ENCODE measurements at regions not wholly inside any gene's neighbourhood (a gene's known extent, or its start where the extent isn't known, plus 50 kb on each side); places are given as distances from the start of the nearest gene placed in this dataset.

DNA sequence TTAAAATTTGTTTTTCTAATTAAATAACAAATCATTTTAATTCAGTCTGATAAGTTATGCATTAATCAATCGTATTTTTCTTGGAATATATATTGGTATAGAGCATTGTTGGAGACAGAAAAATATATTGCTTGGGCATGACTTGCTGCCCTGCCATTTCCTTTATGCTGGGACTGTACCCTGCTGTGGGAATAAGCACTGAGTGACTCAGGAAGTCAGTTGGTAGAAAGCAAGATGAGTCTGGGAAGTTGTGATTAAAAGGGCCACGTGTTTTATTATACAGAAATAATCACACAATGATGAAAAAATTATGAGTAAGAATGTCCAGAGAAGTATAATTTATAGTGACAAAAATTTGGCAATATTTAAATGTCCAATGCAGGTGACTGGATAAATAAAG is 139.5 kb downstream of the KIF18A start:
- peaks cover 2% of the 10 kb centered on the region for H3K27me3 Mint-ChIP-seq (ENCODE audit: low read depth)
- H3K9me3 Mint-ChIP-seq (ENCODE audit: insufficient read depth) = no peaks in the 10 kb centered on the region
- DNase-seq (no peak), ATAC-seq (no peak)
- ChIA-PET CTCF (no interaction called here), POLR2A (no interaction called here)
- H3K4me1 Mint-ChIP-seq (ENCODE audit: low read depth) = no peaks in the 10 kb centered on the region
- no peak overlapping the region for H3K4me3 Mint-ChIP-seq
- H3K27ac Mint-ChIP-seq = no peak overlapping the region
- H3K36me3 Mint-ChIP-seq (ENCODE audit: low read depth) = no peaks in the 10 kb centered on the region

- Mint-ChIP-seq H3K27ac (no peak overlapping the region), H3K4me3 (no peak overlapping the region), H3K4me1 (ENCODE audit: low read depth) (no peaks in the 10 kb centered on the region), H3K36me3 (ENCODE audit: low read depth) (no peaks in the 10 kb centered on the region), H3K27me3 (ENCODE audit: low read depth) (peaks cover 2% of the 10 kb centered on the region), H3K9me3 (ENCODE audit: insufficient read depth) (no peaks in the 10 kb centered on the region)
- ATAC-seq (no peak), DNase-seq (no peak)
- ChIA-PET CTCF (no interaction called here), POLR2A (no interaction called here)
These were observed 142.4 kb downstream of the KIF18A start for GRCh38 chr11:27965559-27965958.

GRCh38 chr11:27963370-27963769 is 144.6 kb downstream of the KIF18A start:
- no peak for ATAC-seq
- no peak overlapping the region for H3K27ac Mint-ChIP-seq
- no peaks in the 10 kb centered on the region for H3K4me1 Mint-ChIP-seq (ENCODE audit: low read depth)
- ChIA-PET POLR2A (no interaction called here), CTCF (no interaction called here)
- H3K36me3 Mint-ChIP-seq (ENCODE audit: low read depth) = no peaks in the 10 kb centered on the region
- no peaks in the 10 kb centered on the region for H3K27me3 Mint-ChIP-seq (ENCODE audit: low read depth)
- no peak overlapping the region for H3K4me3 Mint-ChIP-seq
- H3K9me3 Mint-ChIP-seq (ENCODE audit: insufficient read depth) = no peaks in the 10 kb centered on the region
- DNase-seq = no peak

GRCh38 chr11:27949951-27950738 is 157.8 kb downstream of the KIF18A start:
- H3K4me3 Mint-ChIP-seq = no peak overlapping the region
- no peaks in the 10 kb centered on the region for H3K36me3 Mint-ChIP-seq (ENCODE audit: low read depth)
- CTCF ChIA-PET = no interaction called here
- POLR2A ChIA-PET = no interaction called here
- no peak for ATAC-seq
- H3K27me3 Mint-ChIP-seq (ENCODE audit: low read depth) = peaks cover 2% of the 10 kb centered on the region
- no peak overlapping the region for H3K27ac Mint-ChIP-seq
- no peaks in the 10 kb centered on the region for H3K9me3 Mint-ChIP-seq (ENCODE audit: insufficient read depth)
- no peaks in the 10 kb centered on the region for H3K4me1 Mint-ChIP-seq (ENCODE audit: low read depth)
- DNase-seq = no peak

- Mint-ChIP-seq H3K36me3 (ENCODE audit: low read depth) (no peaks in the 10 kb centered on the region), H3K9me3 (ENCODE audit: insufficient read depth) (no peaks in the 10 kb centered on the region), H3K4me1 (ENCODE audit: low read depth) (no peaks in the 10 kb centered on the region), H3K4me3 (no peak overlapping the region), H3K27ac (no peak overlapping the region), H3K27me3 (ENCODE audit: low read depth) (peaks cover 2% of the 10 kb centered on the region)
- no peak for ATAC-seq
- DNase-seq = no peak
- CTCF ChIA-PET = no interaction called here
- POLR2A ChIA-PET = no interaction called here
These were observed 162.6 kb downstream of the KIF18A start for GRCh38 chr11:27945348-27945747.

DNA sequence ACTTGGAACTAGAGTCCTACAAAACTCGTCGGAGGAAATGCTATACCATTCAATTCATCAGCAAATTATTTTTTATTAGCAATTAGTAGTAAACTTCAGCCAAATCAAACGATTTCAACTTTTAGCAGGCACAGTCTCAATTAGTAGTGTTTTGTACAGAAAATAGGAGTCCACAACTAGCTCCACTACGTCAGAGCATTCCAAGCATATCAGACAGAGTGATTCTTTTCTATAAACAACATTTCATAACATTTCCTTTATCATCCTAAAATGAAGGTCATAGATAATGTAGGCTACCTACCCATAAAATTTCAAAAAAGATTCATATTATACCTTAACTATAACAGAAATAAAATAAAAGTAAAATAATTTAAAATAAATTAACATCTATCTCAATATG is 169.9 kb downstream of the KIF18A start:
- no peak overlapping the region for H3K4me3 Mint-ChIP-seq
- ChIA-PET POLR2A (no interaction called here), CTCF (no interaction called here)
- H3K36me3 Mint-ChIP-seq (ENCODE audit: low read depth) = no peaks in the 10 kb centered on the region
- H3K4me1 Mint-ChIP-seq (ENCODE audit: low read depth) = no peaks in the 10 kb centered on the region
- H3K9me3 Mint-ChIP-seq (ENCODE audit: insufficient read depth) = peaks cover 5% of the 10 kb centered on the region
- no peak for ATAC-seq
- no peak for DNase-seq
- no peak overlapping the region for H3K27ac Mint-ChIP-seq
- H3K27me3 Mint-ChIP-seq (ENCODE audit: low read depth) = no peaks in the 10 kb centered on the region

GRCh38 chr11:27934830-27935145 is 173.2 kb downstream of the KIF18A start:
- H3K4me3 Mint-ChIP-seq = no peak overlapping the region

GRCh38 chr11:27933992-27934829 is 173.7 kb downstream of the KIF18A start:
- CTCF ChIA-PET = no interaction called here
- DNase-seq (no peak), ATAC-seq (no peak)

More at GRCh38 chr11:27934830-27935145, 173.2 kb downstream of the KIF18A start:
- POLR2A ChIA-PET = no interaction called here
- no peaks in the 10 kb centered on the region for H3K36me3 Mint-ChIP-seq (ENCODE audit: low read depth)
- H3K27ac Mint-ChIP-seq = no peak overlapping the region
- H3K27me3 Mint-ChIP-seq (ENCODE audit: low read depth) = no peaks in the 10 kb centered on the region
- DNase-seq = no peak
- H3K4me1 Mint-ChIP-seq (ENCODE audit: low read depth) = no peaks in the 10 kb centered on the region
- CTCF ChIA-PET = no interaction called here
- H3K9me3 Mint-ChIP-seq (ENCODE audit: insufficient read depth) = peaks cover 5% of the 10 kb centered on the region
- ATAC-seq = no peak

GRCh38 chr11:27931770-27932169 is 176.2 kb downstream of the KIF18A start:
- DNase-seq (no peak), ATAC-seq (no peak)
- Mint-ChIP-seq H3K36me3 (ENCODE audit: low read depth) (no peaks in the 10 kb centered on the region), H3K4me1 (ENCODE audit: low read depth) (peaks cover 1% of the 10 kb centered on the region), H3K27me3 (ENCODE audit: low read depth) (no peaks in the 10 kb centered on the region), H3K9me3 (ENCODE audit: insufficient read depth) (no peaks in the 10 kb centered on the region), H3K27ac (no peak overlapping the region), H3K4me3 (no peak overlapping the region)
- ChIA-PET POLR2A (no interaction called here), CTCF (no interaction called here)

More at GRCh38 chr11:27933992-27934829, 173.7 kb downstream of the KIF18A start:
- H3K4me1 Mint-ChIP-seq (ENCODE audit: low read depth) = no peaks in the 10 kb centered on the region
- POLR2A ChIA-PET = no interaction called here
- no peaks in the 10 kb centered on the region for H3K36me3 Mint-ChIP-seq (ENCODE audit: low read depth)
- no peak overlapping the region for H3K4me3 Mint-ChIP-seq
- H3K9me3 Mint-ChIP-seq (ENCODE audit: insufficient read depth) = peaks cover 5% of the 10 kb centered on the region
- H3K27ac Mint-ChIP-seq = no peak overlapping the region
- no peaks in the 10 kb centered on the region for H3K27me3 Mint-ChIP-seq (ENCODE audit: low read depth)

DNA sequence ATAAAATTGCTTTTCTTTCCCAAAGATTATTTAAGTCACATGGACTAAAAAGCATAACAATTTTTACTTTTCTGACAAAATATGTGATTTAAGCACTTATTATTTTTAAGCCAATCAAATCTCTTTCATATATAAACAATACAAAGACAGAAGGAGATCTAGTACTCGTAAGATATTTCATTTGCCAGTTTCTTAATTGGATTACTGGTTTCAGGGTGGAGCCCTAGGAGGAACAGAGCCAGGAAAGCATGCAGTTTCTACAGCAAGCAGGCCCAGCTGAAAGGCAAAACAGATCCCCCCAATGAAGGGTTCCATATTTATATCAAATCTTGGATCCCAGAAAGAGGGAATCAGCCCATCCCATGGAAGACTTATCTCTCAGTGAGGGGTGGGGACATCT is 177.0 kb downstream of the KIF18A start:
- ChIA-PET CTCF (no interaction called here), POLR2A (no interaction called here)
- Mint-ChIP-seq H3K4me3 (no peak overlapping the region), H3K9me3 (ENCODE audit: insufficient read depth) (no peaks in the 10 kb centered on the region), H3K4me1 (ENCODE audit: low read depth) (peaks cover 1% of the 10 kb centered on the region), H3K27me3 (ENCODE audit: low read depth) (no peaks in the 10 kb centered on the region), H3K27ac (no peak overlapping the region), H3K36me3 (ENCODE audit: low read depth) (no peaks in the 10 kb centered on the region)
- DNase-seq (no peak), ATAC-seq (no peak)

GRCh38 chr11:27928809-27929208 is 179.1 kb downstream of the KIF18A start:
- peaks cover 1% of the 10 kb centered on the region for H3K4me1 Mint-ChIP-seq (ENCODE audit: low read depth)
- no peak for ATAC-seq

DNA sequence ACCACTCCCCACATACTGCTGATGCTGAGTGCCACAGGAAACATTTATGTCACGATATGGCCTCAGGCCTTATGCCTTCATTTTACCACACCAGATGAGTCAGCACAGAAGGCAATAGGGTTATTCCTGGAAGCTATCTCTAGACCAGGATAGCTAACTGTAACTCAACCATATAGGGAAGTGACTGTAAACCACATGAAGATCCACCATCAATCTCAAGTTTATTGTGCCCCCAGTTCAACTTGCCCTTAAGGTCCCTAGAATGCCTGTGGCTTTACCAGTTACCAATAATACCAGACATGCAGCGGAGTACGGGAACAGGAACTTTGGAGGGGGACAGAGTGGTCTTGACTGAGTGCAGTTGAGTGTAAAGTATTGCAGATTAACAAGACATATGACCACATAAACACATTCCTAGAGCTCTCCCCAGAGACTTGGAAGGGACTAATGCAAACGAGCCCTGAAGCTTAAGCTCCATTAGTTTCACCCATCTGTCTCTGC is 180.9 kb downstream of the KIF18A start:
- CTCF ChIA-PET = no interaction called here
- Mint-ChIP-seq H3K27ac (no peak overlapping the region), H3K9me3 (ENCODE audit: insufficient read depth) (no peaks in the 10 kb centered on the region), H3K27me3 (ENCODE audit: low read depth) (no peaks in the 10 kb centered on the region), H3K36me3 (ENCODE audit: low read depth) (no peaks in the 10 kb centered on the region), H3K4me1 (ENCODE audit: low read depth) (peaks cover 1% of the 10 kb centered on the region), H3K4me3 (no peak overlapping the region)
- DNase-seq (no peak), ATAC-seq (no peak)
- POLR2A ChIA-PET = no interaction called here

More at GRCh38 chr11:27928809-27929208, 179.1 kb downstream of the KIF18A start:
- ChIA-PET POLR2A (no interaction called here), CTCF (no interaction called here)
- H3K36me3 Mint-ChIP-seq (ENCODE audit: low read depth) = no peaks in the 10 kb centered on the region
- H3K27ac Mint-ChIP-seq = no peak overlapping the region
- no peak overlapping the region for H3K4me3 Mint-ChIP-seq
- no peak for DNase-seq
- no peaks in the 10 kb centered on the region for H3K9me3 Mint-ChIP-seq (ENCODE audit: insufficient read depth)
- no peaks in the 10 kb centered on the region for H3K27me3 Mint-ChIP-seq (ENCODE audit: low read depth)

All from activated CD8-positive, alpha-beta T cell treated with anti-CD3 and anti-CD28 coated beads, Interleukin-2, amount 10 ng/mL, durations not matched to agents 7 days and 5 days (primary cell).